GM12873 (cell line): ENCODE measurements at regions not wholly inside any gene's neighbourhood (a gene's known extent, or its start where the extent isn't known, plus 50 kb on each side); places are given as distances from the start of the nearest gene placed in this dataset.

ENCODE experiments used
- TF ChIP-seq, protein P1 (sequence below): IDR thresholded peaks from 2 replicates; pipeline ENCODE4 v1.5.1; 2012; ENCODE audit warnings: low read depth, mild to moderate bottlenecking, moderate library complexity, low read length, control low read depth; ENCODE audit not compliant: insufficient read depth; ENCODE audit errors: missing control alignments

DNA sequence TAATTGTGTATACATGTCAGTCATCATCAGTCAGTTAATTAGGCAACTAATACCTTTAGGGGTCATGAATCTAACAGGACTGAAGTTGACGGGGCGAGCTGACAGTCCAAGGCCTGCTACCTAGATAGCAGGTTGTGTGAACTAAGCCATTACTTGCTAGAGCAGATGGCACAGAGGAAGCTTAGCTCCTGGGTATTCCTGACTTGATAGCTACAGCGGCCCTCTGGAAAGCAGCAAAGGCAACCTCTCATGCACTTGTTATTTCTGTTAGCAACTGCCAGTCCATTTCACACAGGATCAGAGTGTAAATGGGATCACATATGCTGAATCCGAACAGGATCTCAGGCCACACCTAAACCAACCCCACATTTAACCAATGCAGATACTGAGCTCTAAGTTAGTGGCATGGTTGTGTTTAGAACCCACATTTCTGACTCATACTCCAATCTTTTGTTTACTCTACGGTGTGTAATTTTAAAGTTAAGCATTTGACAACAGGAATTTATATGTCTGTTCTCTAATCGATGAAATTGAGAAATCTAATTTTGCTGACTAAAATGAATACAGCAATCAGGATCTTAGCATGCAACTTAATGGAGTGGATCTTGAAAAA lies 521.3 kb upstream of the ZNF608 start:
- TF ChIP-seq, protein P1, sequence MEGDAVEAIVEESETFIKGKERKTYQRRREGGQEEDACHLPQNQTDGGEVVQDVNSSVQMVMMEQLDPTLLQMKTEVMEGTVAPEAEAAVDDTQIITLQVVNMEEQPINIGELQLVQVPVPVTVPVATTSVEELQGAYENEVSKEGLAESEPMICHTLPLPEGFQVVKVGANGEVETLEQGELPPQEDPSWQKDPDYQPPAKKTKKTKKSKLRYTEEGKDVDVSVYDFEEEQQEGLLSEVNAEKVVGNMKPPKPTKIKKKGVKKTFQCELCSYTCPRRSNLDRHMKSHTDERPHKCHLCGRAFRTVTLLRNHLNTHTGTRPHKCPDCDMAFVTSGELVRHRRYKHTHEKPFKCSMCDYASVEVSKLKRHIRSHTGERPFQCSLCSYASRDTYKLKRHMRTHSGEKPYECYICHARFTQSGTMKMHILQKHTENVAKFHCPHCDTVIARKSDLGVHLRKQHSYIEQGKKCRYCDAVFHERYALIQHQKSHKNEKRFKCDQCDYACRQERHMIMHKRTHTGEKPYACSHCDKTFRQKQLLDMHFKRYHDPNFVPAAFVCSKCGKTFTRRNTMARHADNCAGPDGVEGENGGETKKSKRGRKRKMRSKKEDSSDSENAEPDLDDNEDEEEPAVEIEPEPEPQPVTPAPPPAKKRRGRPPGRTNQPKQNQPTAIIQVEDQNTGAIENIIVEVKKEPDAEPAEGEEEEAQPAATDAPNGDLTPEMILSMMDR = no peak

DNA sequence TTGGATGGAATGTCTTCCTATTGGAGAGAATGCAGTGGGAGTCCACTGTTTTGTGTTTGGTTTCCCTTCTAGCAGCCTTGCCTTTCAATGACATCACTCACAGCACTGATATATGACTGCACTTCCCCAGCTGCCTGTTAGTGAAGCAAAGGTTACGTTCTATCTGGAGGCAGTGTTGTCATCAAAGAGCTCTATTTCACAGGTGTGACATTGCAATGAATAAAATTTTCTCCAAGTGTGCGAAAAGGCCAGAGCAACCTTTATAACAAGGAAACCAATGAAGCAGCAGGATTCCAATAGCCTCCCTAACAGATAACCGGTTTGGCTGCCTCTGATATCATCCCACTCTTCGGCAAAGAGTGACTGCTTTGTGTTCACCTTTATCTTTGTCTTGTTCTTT lies 523.5 kb upstream of the ZNF608 start:
- TF ChIP-seq, protein P1 = no peak

- TF ChIP-seq, protein P1 = no peak
These were observed 525.9 kb upstream of the ZNF608 start for GRCh38 chr5:125272357-125272756.

- TF ChIP-seq, protein P1 = no peak
These were observed 527.8 kb upstream of the ZNF608 start for GRCh38 chr5:125274211-125274610.

DNA sequence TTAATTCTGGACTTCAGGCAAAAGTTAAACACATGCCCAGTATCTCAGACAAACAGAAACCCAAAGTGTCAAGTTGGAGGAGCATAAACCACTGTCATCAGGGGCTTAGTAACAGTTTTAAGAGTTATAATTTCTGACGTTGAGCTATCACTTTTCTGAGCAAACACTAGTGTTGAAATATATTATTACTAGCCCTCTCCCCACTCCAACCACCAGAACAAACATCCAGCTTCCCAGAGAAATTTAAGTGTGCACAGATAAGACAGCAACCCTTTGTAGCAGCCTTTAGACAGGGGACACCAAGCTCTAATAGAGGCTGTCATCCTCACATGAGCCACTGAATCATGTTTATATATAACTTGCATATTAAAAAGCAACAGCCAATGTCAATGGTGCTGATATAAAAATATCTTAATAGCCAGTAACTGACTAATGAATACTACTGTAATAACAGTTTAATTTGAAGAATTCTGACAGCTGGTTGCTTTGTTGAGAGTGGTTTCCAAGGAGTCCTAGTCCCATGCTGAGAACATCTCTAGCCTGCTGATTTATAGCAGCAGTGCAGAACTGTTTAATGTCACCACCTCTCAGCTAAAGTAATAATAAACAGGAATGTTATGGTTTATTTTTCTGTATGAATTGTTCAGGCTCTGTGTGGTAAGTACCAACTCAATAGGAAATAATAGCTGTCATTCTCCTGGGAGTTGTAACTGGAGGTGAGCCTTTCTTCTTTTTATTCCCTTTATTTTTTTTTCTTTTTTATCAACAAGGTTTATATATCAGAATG lies 528.7 kb upstream of the ZNF608 start:
- TF ChIP-seq, protein P1 = no peak

DNA sequence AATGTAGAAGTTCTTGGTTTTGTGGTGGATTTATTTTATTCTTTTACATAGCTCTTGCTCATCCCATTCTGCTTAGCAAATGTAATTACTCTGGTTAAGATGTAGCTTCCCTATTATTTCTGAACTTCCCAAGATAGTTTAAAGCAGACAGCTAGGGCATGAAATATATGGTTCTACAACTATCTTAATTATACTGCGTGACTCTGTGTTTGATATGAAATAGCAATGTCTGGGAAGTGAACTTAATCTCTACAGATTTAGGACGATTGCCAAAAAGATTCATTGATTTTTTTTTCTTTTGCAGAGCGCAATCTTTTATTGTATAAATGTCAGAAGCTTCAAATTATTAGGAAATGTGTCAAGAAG lies 529.3 kb upstream of the ZNF608 start:
- TF ChIP-seq, protein P1 = no peak

DNA sequence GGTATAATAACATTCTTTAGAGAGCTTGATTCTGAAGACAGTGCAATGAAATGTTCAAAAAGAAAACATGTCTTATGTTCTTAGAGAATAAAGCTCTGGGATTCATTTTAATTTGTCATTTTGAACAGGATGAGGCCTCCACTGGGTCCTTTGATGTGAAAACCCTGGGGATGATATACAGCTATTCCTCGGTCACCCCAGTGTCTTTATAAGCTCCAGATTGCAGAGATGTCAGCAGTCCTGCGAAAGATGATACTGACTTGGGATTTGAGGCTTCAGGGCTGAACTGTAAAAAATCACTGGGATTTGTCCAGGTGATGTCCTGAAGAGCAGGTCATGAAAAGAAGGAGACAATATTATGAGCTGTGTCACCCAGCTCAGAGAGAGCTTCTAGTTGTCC lies 529.7 kb upstream of the ZNF608 start:
- TF ChIP-seq, protein P1 = no peak
